ENCODE measurements at regions not wholly inside any gene's neighbourhood (a gene's known extent, or its start where the extent isn't known, plus 50 kb on each side); places are given as distances from the start of the nearest gene placed in this dataset.

DNA sequence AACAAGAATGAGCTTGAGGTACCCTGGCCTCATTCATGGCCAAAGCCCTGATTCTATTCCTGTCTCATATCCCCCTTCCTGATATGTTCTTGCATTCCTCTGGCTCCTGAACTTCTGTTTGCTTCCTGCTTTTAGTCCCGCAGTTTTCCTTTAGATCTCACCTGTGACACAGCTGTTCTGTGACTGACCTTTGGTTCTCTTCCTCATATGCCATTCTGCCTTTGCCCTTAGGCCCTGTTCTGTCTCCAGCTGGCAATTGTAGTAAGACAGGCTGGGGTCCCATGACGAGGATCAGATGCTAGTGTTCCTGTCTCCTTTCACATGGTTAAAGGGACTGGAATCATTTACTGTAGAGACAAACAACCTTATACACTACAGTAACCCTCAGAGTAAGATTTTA, 59.0 kb upstream of the PDE3B start:
- Histone ChIP-seq H3K23ac (ENCODE audit: low read depth, low read length, poor library complexity) (no peak overlapping the region), H3K27me3 (ENCODE audit: control insufficient read depth in 3 of 3, insufficient read depth in 3 of 3, low read depth in 1 of 3, low read length in 3 of 3) (no peaks in the 10 kb centered on the region), H3K14ac (ENCODE audit: low read length) (no peak overlapping the region), H3K4me3 (ENCODE audit: low read length in 2 of 2) (no peak overlapping the region), H3K4me2 (ENCODE audit: insufficient read depth, low read length, poor library complexity, severe bottlenecking) (no peak overlapping the region), H2BK5ac (ENCODE audit: low read length) (no peak overlapping the region), H3K4me1 (ENCODE audit: control insufficient read depth in 2 of 2, insufficient read depth in 1 of 2, low read depth in 1 of 2, low read length in 2 of 2) (no peaks in the 10 kb centered on the region), H3K9me3 (replicated peaks in 1 of 2; ENCODE audit: control insufficient read depth in 2 of 2, insufficient read depth in 1 of 2, low read depth in 1 of 2, low read length in 2 of 2) (no peaks in the 10 kb centered on the region), H3K36me3 (replicated peaks in 1 of 2; ENCODE audit: control insufficient read depth in 2 of 2, insufficient read depth in 2 of 2, low read length in 2 of 2) (no peaks in the 10 kb centered on the region), H3K4ac (ENCODE audit: low read length) (no peak overlapping the region), H3K27ac (replicated peaks; ENCODE audit: low read length) (no peak overlapping the region), H3K79me1 (ENCODE audit: low read depth, low read length) (no peaks in the 10 kb centered on the region), H2BK12ac (ENCODE audit: low read length) (no peak overlapping the region), H4K8ac (ENCODE audit: low read depth, low read length) (no peak overlapping the region), H3K18ac (ENCODE audit: low read length) (no peak overlapping the region), H2AK5ac (ENCODE audit: low read depth, low read length) (no peak overlapping the region), H2BK120ac (ENCODE audit: low read depth, low read length) (no peak overlapping the region), H2AFZ (ENCODE audit: low read length) (no peak overlapping the region), H2BK15ac (ENCODE audit: low read length) (no peak overlapping the region), H4K91ac (ENCODE audit: low read depth, low read length, poor library complexity) (no peak overlapping the region), H3K9ac (ENCODE audit: low read depth, low read length, poor library complexity) (no peak overlapping the region)
- DNase-seq (ENCODE audit: low spot score): no peak
- WGBS, 2 donors (ENCODE audit: extremely low coverage in 2 of 2, insufficient read length in 2 of 2, insufficient replicate concordance in 1 of 2): no CpG with 5 or more reads among the region's 2 CpGs

GRCh38 chr11:14585438-14585837, 58.2 kb upstream of the PDE3B start:
- Histone ChIP-seq H3K4me3 (ENCODE audit: low read length in 2 of 2) (no peak overlapping the region), H3K18ac (ENCODE audit: low read length) (no peak overlapping the region), H3K9ac (ENCODE audit: low read depth, low read length, poor library complexity) (no peak overlapping the region), H3K4me1 (ENCODE audit: control insufficient read depth in 2 of 2, insufficient read depth in 1 of 2, low read depth in 1 of 2, low read length in 2 of 2) (no peaks in the 10 kb centered on the region), H3K14ac (ENCODE audit: low read length) (no peak overlapping the region), H3K4ac (ENCODE audit: low read length) (no peak overlapping the region), H3K79me1 (ENCODE audit: low read depth, low read length) (no peaks in the 10 kb centered on the region), H3K4me2 (ENCODE audit: insufficient read depth, low read length, poor library complexity, severe bottlenecking) (no peak overlapping the region), H2BK120ac (ENCODE audit: low read depth, low read length) (no peak overlapping the region), H3K23ac (ENCODE audit: low read depth, low read length, poor library complexity) (no peak overlapping the region), H3K27me3 (ENCODE audit: control insufficient read depth in 3 of 3, insufficient read depth in 3 of 3, low read depth in 1 of 3, low read length in 3 of 3) (no peaks in the 10 kb centered on the region), H2AK5ac (ENCODE audit: low read depth, low read length) (no peak overlapping the region), H2AFZ (ENCODE audit: low read length) (no peak overlapping the region), H2BK15ac (ENCODE audit: low read length) (no peak overlapping the region), H3K27ac (replicated peaks; ENCODE audit: low read length) (no peak overlapping the region), H4K91ac (ENCODE audit: low read depth, low read length, poor library complexity) (no peak overlapping the region), H2BK12ac (ENCODE audit: low read length) (no peak overlapping the region), H3K36me3 (replicated peaks in 1 of 2; ENCODE audit: control insufficient read depth in 2 of 2, insufficient read depth in 2 of 2, low read length in 2 of 2) (no peaks in the 10 kb centered on the region), H4K8ac (ENCODE audit: low read depth, low read length) (no peak overlapping the region), H2BK5ac (ENCODE audit: low read length) (no peak overlapping the region), H3K9me3 (replicated peaks in 1 of 2; ENCODE audit: control insufficient read depth in 2 of 2, insufficient read depth in 1 of 2, low read depth in 1 of 2, low read length in 2 of 2) (no peaks in the 10 kb centered on the region)
- DNase-seq (ENCODE audit: low spot score): no peak
- WGBS, 2 donors (ENCODE audit: extremely low coverage in 2 of 2, insufficient read length in 2 of 2, insufficient replicate concordance in 1 of 2): no CpG with 5 or more reads among the region's 2 CpGs

- H2AK5ac ChIP-seq (ENCODE audit: low read depth, low read length): no peak overlapping the region
- H2BK120ac ChIP-seq (ENCODE audit: low read depth, low read length): no peak overlapping the region
- no peak overlapping the region for H2BK12ac ChIP-seq (ENCODE audit: low read length)
- no peaks in the 10 kb centered on the region for H3K79me1 ChIP-seq (ENCODE audit: low read depth, low read length)
- no peak overlapping the region for H3K23ac ChIP-seq (ENCODE audit: low read depth, low read length, poor library complexity)
- H3K27me3 ChIP-seq (ENCODE audit: control insufficient read depth in 3 of 3, insufficient read depth in 3 of 3, low read depth in 1 of 3, low read length in 3 of 3): no peaks in the 10 kb centered on the region
- H3K14ac ChIP-seq (ENCODE audit: low read length): no peak overlapping the region
- no peak overlapping the region for H4K8ac ChIP-seq (ENCODE audit: low read depth, low read length)
- no peak overlapping the region for H3K4me2 ChIP-seq (ENCODE audit: insufficient read depth, low read length, poor library complexity, severe bottlenecking)
- H3K36me3 ChIP-seq (replicated peaks in 1 of 2; ENCODE audit: control insufficient read depth in 2 of 2, insufficient read depth in 2 of 2, low read length in 2 of 2): no peaks in the 10 kb centered on the region
- no peak overlapping the region for H3K27ac ChIP-seq (replicated peaks; ENCODE audit: low read length)
- WGBS, 2 donors (ENCODE audit: extremely low coverage in 2 of 2, insufficient read length in 2 of 2, insufficient replicate concordance in 1 of 2): no CpG with 5 or more reads among the region's 2 CpGs
- H3K18ac ChIP-seq (ENCODE audit: low read length): no peak overlapping the region
- no peak overlapping the region for H3K4me3 ChIP-seq (ENCODE audit: low read length in 2 of 2)
- no peak overlapping the region for H3K4ac ChIP-seq (ENCODE audit: low read length)
- no peaks in the 10 kb centered on the region for H3K4me1 ChIP-seq (ENCODE audit: control insufficient read depth in 2 of 2, insufficient read depth in 1 of 2, low read depth in 1 of 2, low read length in 2 of 2)
- no peak overlapping the region for H2BK5ac ChIP-seq (ENCODE audit: low read length)
- H2BK15ac ChIP-seq (ENCODE audit: low read length): no peak overlapping the region
- H3K9ac ChIP-seq (ENCODE audit: low read depth, low read length, poor library complexity): no peak overlapping the region
- H2AFZ ChIP-seq (ENCODE audit: low read length): no peak overlapping the region
- no peak overlapping the region for H4K91ac ChIP-seq (ENCODE audit: low read depth, low read length, poor library complexity)
- no peak for DNase-seq (ENCODE audit: low spot score)
- H3K9me3 ChIP-seq (replicated peaks in 1 of 2; ENCODE audit: control insufficient read depth in 2 of 2, insufficient read depth in 1 of 2, low read depth in 1 of 2, low read length in 2 of 2): no peaks in the 10 kb centered on the region
Observed at GRCh38 chr11:14587258-14587657, 56.3 kb upstream of the PDE3B start.

- Histone ChIP-seq H2AFZ (ENCODE audit: low read length) (no peak overlapping the region), H4K91ac (ENCODE audit: low read depth, low read length, poor library complexity) (no peak overlapping the region)
- no CpG with 5 or more reads among the region's 2 CpGs for WGBS, 2 donors (ENCODE audit: extremely low coverage in 2 of 2, insufficient read length in 2 of 2, insufficient replicate concordance in 1 of 2)
Observed at GRCh38 chr11:14588681-14589080, 54.9 kb upstream of the PDE3B start.

More at GRCh38 chr11:14588681-14589080, 54.9 kb upstream of the PDE3B start:
- Histone ChIP-seq H3K79me1 (ENCODE audit: low read depth, low read length) (no peaks in the 10 kb centered on the region), H4K8ac (ENCODE audit: low read depth, low read length) (no peak overlapping the region), H2BK12ac (ENCODE audit: low read length) (no peak overlapping the region), H3K9me3 (replicated peaks in 1 of 2; ENCODE audit: control insufficient read depth in 2 of 2, insufficient read depth in 1 of 2, low read depth in 1 of 2, low read length in 2 of 2) (no peaks in the 10 kb centered on the region), H2AK5ac (ENCODE audit: low read depth, low read length) (no peak overlapping the region), H2BK15ac (ENCODE audit: low read length) (no peak overlapping the region), H3K18ac (ENCODE audit: low read length) (no peak overlapping the region), H3K4ac (ENCODE audit: low read length) (no peak overlapping the region), H3K36me3 (replicated peaks in 1 of 2; ENCODE audit: control insufficient read depth in 2 of 2, insufficient read depth in 2 of 2, low read length in 2 of 2) (no peaks in the 10 kb centered on the region), H3K9ac (ENCODE audit: low read depth, low read length, poor library complexity) (no peak overlapping the region), H3K14ac (ENCODE audit: low read length) (no peak overlapping the region), H2BK5ac (ENCODE audit: low read length) (no peak overlapping the region), H2BK120ac (ENCODE audit: low read depth, low read length) (no peak overlapping the region), H3K27me3 (ENCODE audit: control insufficient read depth in 3 of 3, insufficient read depth in 3 of 3, low read depth in 1 of 3, low read length in 3 of 3) (no peaks in the 10 kb centered on the region), H3K23ac (ENCODE audit: low read depth, low read length, poor library complexity) (no peak overlapping the region), H3K4me3 (ENCODE audit: low read length in 2 of 2) (no peak overlapping the region), H3K4me2 (ENCODE audit: insufficient read depth, low read length, poor library complexity, severe bottlenecking) (no peak overlapping the region), H3K4me1 (ENCODE audit: control insufficient read depth in 2 of 2, insufficient read depth in 1 of 2, low read depth in 1 of 2, low read length in 2 of 2) (no peaks in the 10 kb centered on the region), H3K27ac (replicated peaks; ENCODE audit: low read length) (no peak overlapping the region)
- DNase-seq (ENCODE audit: low spot score): no peak
